GM18951 (cell line): ENCODE measurements at regions not wholly inside any gene's neighbourhood (a gene's known extent, or its start where the extent isn't known, plus 50 kb on each side); places are given as distances from the start of the nearest gene placed in this dataset.

Experiments used
- POLR2A ChIP-seq: IDR thresholded peaks from 4 replicates; pipeline ENCODE4 v1.6.1; 2011; ENCODE audit warnings: mild to moderate bottlenecking; ENCODE audit not compliant: insufficient read length, insufficient read depth; ENCODE audit errors: extremely low read depth
- in situ Hi-C: fragments of 300-500 bp; cut with MboI; formaldehyde crosslinking; loops from one replicate; pipeline ENCODE4 v1.12.0; 2022; ENCODE audit warnings: low sequenced_read_pairs, mixed read lengths, inconsistent platforms; ENCODE audit not compliant: unreplicated experiment

DNA sequence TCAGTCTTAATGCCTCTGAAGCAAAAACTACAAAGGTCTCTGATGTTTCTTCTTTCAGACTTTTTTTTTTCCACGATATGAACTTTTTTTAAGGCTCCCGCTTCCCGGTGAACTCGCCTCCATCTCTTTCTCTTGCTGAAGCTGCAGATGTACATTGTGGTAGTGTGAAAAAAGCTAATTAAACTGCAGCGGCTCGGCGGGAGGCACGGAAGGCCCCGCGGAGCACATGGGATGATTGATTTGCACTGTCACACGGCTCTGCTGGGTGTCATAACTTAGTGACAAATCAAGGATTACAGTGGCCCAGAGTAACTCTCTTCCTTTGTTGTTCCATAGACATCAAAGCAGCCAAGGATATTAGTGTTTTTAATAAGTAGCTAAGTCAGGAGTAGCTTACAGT lies 196.3 kb downstream of the AXIN2 start:
- in situ Hi-C loops = no loop called here
- no peak for TF ChIP-seq POLR2A

DNA sequence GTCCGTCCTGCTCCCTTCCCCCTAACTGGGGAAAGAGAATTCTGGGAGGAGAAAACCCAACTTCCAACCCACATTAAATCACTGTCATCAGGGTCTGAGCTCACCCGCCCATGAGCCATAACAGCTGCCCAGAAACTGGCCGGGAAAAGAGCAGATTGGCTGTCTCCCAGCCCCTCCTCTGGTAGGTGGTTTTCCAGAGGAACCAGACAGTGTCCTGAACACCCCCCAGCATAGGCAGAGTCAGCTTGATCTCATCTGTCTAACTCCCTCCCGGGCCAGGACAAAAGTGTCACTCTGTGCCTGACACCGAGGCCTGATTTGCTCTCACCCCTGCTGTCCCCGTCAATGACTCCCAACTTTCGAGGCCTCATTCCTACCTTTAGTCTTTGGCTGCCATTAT lies 197.0 kb downstream of the AXIN2 start:
- in situ Hi-C loops = no loop called here
- no peak for TF ChIP-seq POLR2A

DNA sequence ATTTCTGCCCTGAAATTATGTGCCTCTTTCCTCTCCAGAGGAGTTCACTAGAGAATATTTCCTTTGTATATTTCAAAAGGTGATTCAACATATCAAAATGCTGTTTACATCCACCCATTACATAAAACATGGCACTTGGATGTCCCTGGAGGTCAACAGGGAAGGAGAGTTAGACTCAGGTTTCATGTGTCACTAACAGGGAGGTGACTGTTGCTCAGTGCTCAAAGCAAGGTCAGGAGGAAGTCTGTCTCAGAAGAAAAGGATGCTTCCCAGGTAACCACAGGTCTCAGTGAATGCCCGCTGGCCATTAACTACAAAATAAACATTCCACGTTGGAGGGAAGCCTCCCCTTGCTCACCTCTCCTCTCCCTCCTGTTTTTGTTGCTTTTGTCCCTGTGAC lies 198.6 kb downstream of the AXIN2 start:
- in situ Hi-C loops = no loop called here
- TF ChIP-seq POLR2A = no peak

DNA sequence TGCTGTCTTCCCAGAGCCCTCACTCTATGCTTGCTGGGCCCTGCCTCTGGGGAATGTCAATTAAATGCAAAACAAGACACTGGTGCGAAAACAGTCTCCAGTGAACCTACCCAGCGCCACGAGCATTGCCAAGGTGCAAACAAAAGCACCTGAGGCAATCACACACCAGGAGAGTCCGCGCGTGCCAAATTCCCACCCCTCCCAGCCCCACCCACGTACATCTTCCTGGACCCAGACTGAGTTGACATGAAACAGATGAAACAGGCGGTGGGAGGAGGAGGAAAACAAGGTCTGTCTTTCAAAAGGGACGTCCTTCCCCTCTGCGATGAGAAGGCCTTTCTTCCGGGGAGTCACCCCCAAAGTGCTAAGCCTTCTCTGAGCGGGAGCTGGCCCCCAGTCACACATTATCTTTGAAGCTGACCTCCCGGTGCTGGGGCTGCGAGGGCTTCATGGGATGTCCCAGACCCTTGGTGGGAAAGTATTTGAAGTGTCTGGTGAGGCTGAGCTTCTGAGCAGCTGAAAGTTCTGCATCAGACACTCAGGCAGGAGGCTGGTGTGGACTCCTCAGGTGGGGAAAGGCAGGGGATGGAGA lies 200.4 kb downstream of the AXIN2 start:
- in situ Hi-C loops = no loop called here
- TF ChIP-seq POLR2A = no peak

GRCh38 chr17:65359016-65359415 lies 202.4 kb downstream of the AXIN2 start:
- TF ChIP-seq POLR2A = no peak
- in situ Hi-C loops = no loop called here

DNA sequence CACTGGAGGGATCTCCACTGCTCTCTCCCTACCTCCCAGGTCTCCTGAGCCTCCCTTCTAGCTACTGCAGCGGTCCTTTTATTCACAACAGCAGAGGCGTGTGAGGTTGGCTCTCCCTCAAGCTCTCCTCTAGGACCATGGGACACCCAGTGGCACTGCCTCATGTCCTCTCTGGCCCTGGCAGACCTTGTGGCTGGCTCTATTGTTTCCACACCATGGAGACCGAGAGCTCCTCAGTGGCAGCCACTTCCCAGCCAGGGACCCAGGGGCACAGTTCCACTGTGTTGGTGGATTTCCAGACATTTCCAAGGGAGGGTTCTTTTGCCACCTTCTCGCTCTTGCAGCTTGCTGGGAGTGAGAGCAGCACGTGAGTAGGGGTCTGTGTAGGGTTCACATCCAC lies 204.9 kb downstream of the AXIN2 start:
- no peak for TF ChIP-seq POLR2A
- in situ Hi-C loops = no loop called here

DNA sequence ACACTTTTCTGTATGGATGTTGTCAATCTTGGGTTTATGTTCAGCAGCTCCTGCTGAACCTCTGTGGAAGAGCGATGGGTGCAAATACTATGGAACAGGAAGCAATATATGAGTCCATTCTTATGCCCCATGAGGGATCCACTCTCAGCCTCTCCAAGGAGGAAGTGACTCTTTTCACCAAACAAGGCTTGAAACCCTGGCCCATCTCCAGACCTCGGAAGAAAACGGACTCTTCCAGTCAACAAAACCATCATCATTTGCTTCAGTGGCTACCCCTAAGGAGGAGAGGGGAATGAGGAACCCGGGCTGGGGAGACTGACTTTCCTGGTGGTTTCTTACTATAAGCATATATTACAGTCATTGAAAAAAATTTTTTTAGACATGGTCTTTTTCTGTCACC lies 206.2 kb downstream of the AXIN2 start:
- in situ Hi-C loops = no loop called here
- TF ChIP-seq POLR2A = no peak

- in situ Hi-C loops = no loop called here
- TF ChIP-seq POLR2A = no peak
These were observed 211.5 kb downstream of the AXIN2 start for GRCh38 chr17:65349916-65350315.

DNA sequence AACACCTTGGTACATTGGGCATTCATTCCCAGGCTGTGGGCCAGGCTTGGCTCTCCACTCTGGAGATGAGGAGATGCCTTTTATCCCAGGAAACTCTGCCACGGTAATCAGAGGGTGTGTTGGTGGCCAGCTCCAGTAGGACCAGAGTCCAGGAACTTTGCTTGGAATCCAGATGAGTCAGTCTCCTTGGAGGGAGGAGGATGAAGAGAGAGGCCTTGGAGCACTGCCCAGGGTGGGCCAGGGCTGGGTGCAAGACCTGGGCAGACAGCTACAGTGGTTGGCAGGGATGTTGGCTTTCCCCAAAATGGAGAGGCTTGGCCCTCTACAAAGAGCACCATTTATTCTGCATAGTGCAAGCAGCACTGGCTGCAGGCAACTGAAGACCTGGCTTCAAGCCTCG lies 209.0 kb downstream of the RGS9 start:
- in situ Hi-C loops = no loop called here
- TF ChIP-seq POLR2A = no peak

DNA sequence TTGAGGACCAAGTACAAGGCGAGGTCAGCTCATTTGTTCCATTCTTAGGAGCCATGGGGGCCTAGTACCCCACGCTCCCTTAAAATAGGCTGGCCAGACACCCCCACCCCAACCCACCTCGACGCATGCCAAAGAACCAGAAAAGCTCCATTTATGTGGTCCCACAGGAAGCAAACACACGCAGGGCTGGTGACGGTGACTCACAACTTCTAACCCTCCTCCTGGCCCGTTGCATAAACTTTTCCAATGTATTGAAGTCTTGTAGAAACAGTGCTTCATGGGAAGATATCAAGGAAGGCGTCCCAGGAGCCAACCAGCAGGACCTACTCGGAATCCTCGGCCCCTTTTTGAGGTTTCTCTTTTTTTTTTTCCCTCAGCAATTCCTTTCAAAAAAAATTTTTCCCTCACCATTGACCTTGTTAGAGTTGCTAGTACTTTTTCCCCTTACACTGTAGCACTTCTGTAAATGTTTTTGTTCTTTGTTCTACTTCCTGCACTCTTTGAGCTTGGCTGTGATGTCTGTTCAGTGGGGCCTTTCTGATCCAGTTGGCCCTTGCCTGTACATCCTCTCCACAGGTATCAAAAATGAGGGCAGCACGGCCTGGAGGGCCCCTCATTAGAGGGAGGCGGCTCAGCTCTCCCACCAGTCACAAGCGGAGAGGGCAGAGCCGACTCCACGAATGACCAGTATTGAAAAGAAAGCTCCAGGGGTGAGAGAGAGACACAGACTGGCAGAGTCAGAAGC lies 208.3 kb downstream of the RGS9 start:
- in situ Hi-C loops = no loop called here

GRCh38 chr17:65340401-65340800 lies 203.2 kb downstream of the RGS9 start:
- in situ Hi-C loops = no loop called here
- TF ChIP-seq POLR2A = no peak

More for the DNA sequence above, 208.3 kb downstream of the RGS9 start:
- TF ChIP-seq POLR2A = no peak

GRCh38 chr17:65334406-65334805 lies 197.2 kb downstream of the RGS9 start:
- TF ChIP-seq POLR2A = no peak
- in situ Hi-C loops = no loop called here

DNA sequence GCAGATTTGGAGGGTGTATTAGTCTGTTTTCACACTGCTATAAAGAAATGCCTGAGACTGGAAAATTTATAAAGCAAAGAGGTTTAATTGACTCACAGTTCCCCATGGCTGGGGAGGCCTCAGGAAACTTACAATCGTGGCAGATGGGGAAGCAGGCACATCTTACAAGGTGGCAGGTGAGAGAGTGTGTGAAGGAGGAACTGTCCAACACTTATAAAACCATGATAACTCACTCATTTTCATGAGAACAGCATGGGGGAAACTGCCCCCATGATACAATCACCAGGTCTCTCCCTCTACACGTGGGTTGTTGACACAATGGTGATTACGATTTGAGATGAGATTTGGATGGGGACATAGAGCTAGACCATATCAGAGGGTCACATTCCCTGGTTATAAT lies 195.6 kb downstream of the RGS9 start:
- no peak for TF ChIP-seq POLR2A
- in situ Hi-C loops = no loop called here

GRCh38 chr17:65332375-65332774 lies 195.2 kb downstream of the RGS9 start:
- TF ChIP-seq POLR2A = no peak
- in situ Hi-C loops = no loop called here

DNA sequence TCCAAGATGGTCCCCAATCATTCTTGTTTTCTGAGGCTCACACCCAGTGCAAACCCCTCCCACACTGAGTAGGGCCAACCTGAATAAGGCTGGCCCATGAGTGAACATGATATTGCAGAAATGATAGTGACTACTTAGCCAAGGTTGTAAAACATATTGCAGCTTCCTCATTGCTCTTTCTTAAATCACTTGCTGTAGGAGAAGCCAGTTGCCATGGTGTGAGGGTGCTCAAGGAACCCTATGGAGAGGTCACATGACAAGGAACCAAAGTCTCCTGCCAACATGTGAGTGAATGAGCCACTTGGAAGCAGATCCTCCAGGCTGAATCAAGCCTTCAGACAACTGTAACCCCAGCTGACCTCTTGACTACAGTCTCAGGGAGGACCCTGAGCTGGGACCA lies 191.4 kb downstream of the RGS9 start:
- in situ Hi-C loops = no loop called here
- no peak for TF ChIP-seq POLR2A
